Glutamatergic neuron (in vitro differentiated cells): ENCODE measurements at regions not wholly inside any gene's neighbourhood (a gene's known extent, or its start where the extent isn't known, plus 50 kb on each side); places are given as distances from the start of the nearest gene placed in this dataset.

Source experiments
- DNase-seq: peaks from one replicate; pipeline ENCODE4 v3.0.0; 2022
- H3K27ac Mint-ChIP-seq: one replicate; pipeline ENCODE4 v1.8.0; 2020; ENCODE audit warnings: mild to moderate bottlenecking, mixed read lengths, inconsistent platforms; ENCODE audit not compliant: unreplicated experiment
- H3K27me3 Mint-ChIP-seq: one replicate; pipeline ENCODE4 v1.8.0; 2020; ENCODE audit warnings: mild to moderate bottlenecking, moderate library complexity, mixed read lengths, inconsistent platforms; ENCODE audit not compliant: unreplicated experiment
- H3K36me3 Mint-ChIP-seq: one replicate; pipeline ENCODE4 v1.8.0; 2020; ENCODE audit warnings: mild to moderate bottlenecking, mixed read lengths, inconsistent platforms; ENCODE audit not compliant: unreplicated experiment
- H3K4me1 Mint-ChIP-seq: one replicate; pipeline ENCODE4 v1.8.0; 2020; ENCODE audit warnings: mild to moderate bottlenecking, low read depth, mixed read lengths, inconsistent platforms; ENCODE audit not compliant: unreplicated experiment
- H3K4me3 Mint-ChIP-seq: one replicate; pipeline ENCODE4 v1.8.0; 2020; ENCODE audit warnings: mild to moderate bottlenecking, mixed read lengths, inconsistent platforms; ENCODE audit not compliant: unreplicated experiment
- H3K9me3 Mint-ChIP-seq: one replicate; pipeline ENCODE4 v1.8.0; 2020; ENCODE audit warnings: mild to moderate bottlenecking, moderate library complexity, mixed read lengths, inconsistent platforms; ENCODE audit not compliant: unreplicated experiment
- CTCF ChIP-seq: fragments of 200-600 bp; sonication (generic); IDR thresholded peaks from one replicate; pipeline ENCODE4 v1.5.0; 2021; ENCODE audit not compliant: partially characterized antibody, unreplicated experiment

GRCh38 chr15:47603026-47603425 is 114.3 kb upstream of the SEMA6D start:
- TF ChIP-seq CTCF, result no peak
- H3K27me3 Mint-ChIP-seq, result peaks cover 7% of the 10 kb centered on the region
- H3K4me3 Mint-ChIP-seq, result no peak overlapping the region
- peaks cover 9% of the 10 kb centered on the region for H3K9me3 Mint-ChIP-seq
- DNase-seq, result no peak
- H3K27ac Mint-ChIP-seq, result no peak overlapping the region
- H3K4me1 Mint-ChIP-seq, result peaks cover 19% of the 10 kb centered on the region
- peaks cover 5% of the 10 kb centered on the region for H3K36me3 Mint-ChIP-seq

- no peak for DNase-seq
- Mint-ChIP-seq H3K9me3 (peaks cover 3% of the 10 kb centered on the region), H3K36me3 (peaks cover 5% of the 10 kb centered on the region), H3K27ac (no peak overlapping the region), H3K4me1 (peaks cover 17% of the 10 kb centered on the region), H3K4me3 (no peak overlapping the region), H3K27me3 (peaks cover 9% of the 10 kb centered on the region)
- no peak for TF ChIP-seq CTCF
Measured at GRCh38 chr15:47607695-47608094, 109.6 kb upstream of the SEMA6D start.

- Mint-ChIP-seq H3K36me3 (peaks cover 5% of the 10 kb centered on the region), H3K4me1 (peaks cover 22% of the 10 kb centered on the region)
Measured at GRCh38 chr15:47609693-47610092, 107.6 kb upstream of the SEMA6D start.

GRCh38 chr15:47610736-47611135 is 106.6 kb upstream of the SEMA6D start:
- no peak overlapping the region for H3K4me3 Mint-ChIP-seq
- no peak overlapping the region for H3K27ac Mint-ChIP-seq
- no peak for DNase-seq
- TF ChIP-seq CTCF, result no peak
- H3K4me1 Mint-ChIP-seq, result peaks cover 17% of the 10 kb centered on the region
- H3K27me3 Mint-ChIP-seq, result peaks cover 7% of the 10 kb centered on the region
- H3K9me3 Mint-ChIP-seq, result no peaks in the 10 kb centered on the region
- H3K36me3 Mint-ChIP-seq, result no peaks in the 10 kb centered on the region

More at GRCh38 chr15:47609693-47610092, 107.6 kb upstream of the SEMA6D start:
- Mint-ChIP-seq H3K27me3 (peaks cover 9% of the 10 kb centered on the region), H3K27ac (peak overlapping the region; percentile 15), H3K9me3 (peaks cover 2% of the 10 kb centered on the region), H3K4me3 (no peak overlapping the region)
- no peak for TF ChIP-seq CTCF
- DNase-seq, result no peak

GRCh38 chr15:47614360-47615011 is 102.8 kb upstream of the SEMA6D start:
- Mint-ChIP-seq H3K9me3 (peaks cover 7% of the 10 kb centered on the region), H3K4me3 (no peak overlapping the region), H3K27me3 (peaks cover 7% of the 10 kb centered on the region), H3K36me3 (no peaks in the 10 kb centered on the region), H3K4me1 (peaks cover 32% of the 10 kb centered on the region), H3K27ac (peak overlapping the region; percentile 4)
- no peak for TF ChIP-seq CTCF
- DNase-seq, result no peak
